ENCODE measurements at regions not wholly inside any gene's neighbourhood (a gene's known extent, or its start where the extent isn't known, plus 50 kb on each side); places are given as distances from the start of the nearest gene placed in this dataset.
A peak's percentile ranks its signal among the peaks of the same experiment; 100 is the strongest.
"Not testable (repeated sequence)": the region's sequence is repeated elsewhere in the genome, so short reads cannot be mapped to it uniquely, and the experiment has no call there.

GRCh38 chr21:14040386-14040785, 170.4 kb downstream of the LIPI start:
- ChIA-PET POLR2A (no interaction called here), CTCF (no interaction called here)
- no peak for TF ChIP-seq SIN3A (IDR thresholded peaks at IDR 0.05; ENCODE audit: borderline replicate concordance, insufficient read depth, low read depth, low read length)
- TF ChIP-seq REST (IDR thresholded peaks at IDR 0.05; ENCODE audit: insufficient read depth in 1 of 2, low read depth in 2 of 2, low read length in 1 of 2), result no peak
- TF ChIP-seq CTCF (IDR thresholded peaks at IDR 0.05), result no peak
- TF ChIP-seq POLR2AphosphoS5 (IDR thresholded peaks at IDR 0.05; ENCODE audit: low read depth, low read length), result no peak
- no peak for TF ChIP-seq TCF7L2 (IDR thresholded peaks at IDR 0.05; ENCODE audit: low read depth, low read length)
- ATAC-seq (no peak), DNase-seq (ENCODE audit: low read depth, low spot score) (no peak)
- H3K36me3 ChIP-seq (ENCODE audit: control insufficient read depth, insufficient read depth, low read length), result no peaks in the 10 kb centered on the region
- H3K4me1 ChIP-seq (ENCODE audit: control insufficient read depth, insufficient read depth, low read length), result no peaks in the 10 kb centered on the region
- no peaks in the 10 kb centered on the region for H3K9me3 ChIP-seq (ENCODE audit: control insufficient read depth, insufficient read depth, low read depth, low read length)
- no TSS peak for BruUV-seq (replicated peaks)
- no peak overlapping the region for H3K27ac ChIP-seq (ENCODE audit: low read length)
- in situ Hi-C loops (cut with HindIII; ENCODE audit: low pct_unique_long_range_greater_than_20kb, low sequenced_read_pairs) (no loop called here), intact Hi-C loops (cut with micrococcal nuclease; ENCODE audit: unreplicated experiment) (no loop called here)
- no peaks in the 10 kb centered on the region for H3K27me3 ChIP-seq (ENCODE audit: control insufficient read depth, insufficient read depth, low read length)
- H3K4me3 ChIP-seq (ENCODE audit: low read depth in 2 of 2, low read length in 2 of 2), result no peak overlapping the region

GRCh38 chr21:14028619-14029018, 182.1 kb downstream of the LIPI start:
- in situ Hi-C loops (cut with HindIII; ENCODE audit: low pct_unique_long_range_greater_than_20kb, low sequenced_read_pairs); intact Hi-C loops (cut with micrococcal nuclease; ENCODE audit: unreplicated experiment); CTCF ChIA-PET; H3K27ac ChIP-seq (ENCODE audit: low read length); H3K4me3 ChIP-seq (ENCODE audit: low read depth in 2 of 2, low read length in 2 of 2); H3K4me1 ChIP-seq (ENCODE audit: control insufficient read depth, insufficient read depth, low read length); POLR2A ChIA-PET; H3K36me3 ChIP-seq (ENCODE audit: control insufficient read depth, insufficient read depth, low read length); ATAC-seq; H3K27me3 ChIP-seq (ENCODE audit: control insufficient read depth, insufficient read depth, low read length); DNase-seq (ENCODE audit: low read depth, low spot score); H3K9me3 ChIP-seq (ENCODE audit: control insufficient read depth, insufficient read depth, low read depth, low read length): not testable (repeated sequence)
- BruUV-seq (replicated peaks), result TSS peak; percentile 73

GRCh38 chr21:14027235-14027869, 183.4 kb downstream of the LIPI start:
- Histone ChIP-seq H3K4me3 (ENCODE audit: low read depth in 2 of 2, low read length in 2 of 2) (peak overlapping the region; percentile 51 to 63), H3K27ac (ENCODE audit: low read length) (peak overlapping the region; percentile 18; the same call in 1 of the 2 replicates)
- POLR2A ChIA-PET; H3K4me1 ChIP-seq (ENCODE audit: control insufficient read depth, insufficient read depth, low read length); H3K36me3 ChIP-seq (ENCODE audit: control insufficient read depth, insufficient read depth, low read length); H3K27me3 ChIP-seq (ENCODE audit: control insufficient read depth, insufficient read depth, low read length); intact Hi-C loops (cut with micrococcal nuclease; ENCODE audit: unreplicated experiment); in situ Hi-C loops (cut with HindIII; ENCODE audit: low pct_unique_long_range_greater_than_20kb, low sequenced_read_pairs); H3K9me3 ChIP-seq (ENCODE audit: control insufficient read depth, insufficient read depth, low read depth, low read length); CTCF ChIA-PET; BruUV-seq (replicated peaks): not testable (repeated sequence)
- ATAC-seq (peak; percentile 100), DNase-seq (ENCODE audit: low read depth, low spot score) (peak; percentile 45)

GRCh38 chr21:14020108-14020507, 190.6 kb downstream of the LIPI start:
- H3K4me1 ChIP-seq (ENCODE audit: control insufficient read depth, insufficient read depth, low read length); intact Hi-C loops (cut with micrococcal nuclease; ENCODE audit: unreplicated experiment); H3K9me3 ChIP-seq (ENCODE audit: control insufficient read depth, insufficient read depth, low read depth, low read length); CTCF ChIA-PET; DNase-seq (ENCODE audit: low read depth, low spot score); POLR2A ChIA-PET; H3K4me3 ChIP-seq (ENCODE audit: low read depth in 2 of 2, low read length in 2 of 2); H3K36me3 ChIP-seq (ENCODE audit: control insufficient read depth, insufficient read depth, low read length); H3K27me3 ChIP-seq (ENCODE audit: control insufficient read depth, insufficient read depth, low read length); BruUV-seq (replicated peaks); H3K27ac ChIP-seq (ENCODE audit: low read length); in situ Hi-C loops (cut with HindIII; ENCODE audit: low pct_unique_long_range_greater_than_20kb, low sequenced_read_pairs); ATAC-seq: not testable (repeated sequence)

- BruUV-seq (replicated peaks); POLR2A ChIA-PET; H3K36me3 ChIP-seq (ENCODE audit: control insufficient read depth, insufficient read depth, low read length); in situ Hi-C loops (cut with HindIII; ENCODE audit: low pct_unique_long_range_greater_than_20kb, low sequenced_read_pairs); H3K27me3 ChIP-seq (ENCODE audit: control insufficient read depth, insufficient read depth, low read length); DNase-seq (ENCODE audit: low read depth, low spot score); H3K4me1 ChIP-seq (ENCODE audit: control insufficient read depth, insufficient read depth, low read length); ATAC-seq; H3K27ac ChIP-seq (ENCODE audit: low read length); H3K9me3 ChIP-seq (ENCODE audit: control insufficient read depth, insufficient read depth, low read depth, low read length); CTCF ChIA-PET; intact Hi-C loops (cut with micrococcal nuclease; ENCODE audit: unreplicated experiment); H3K4me3 ChIP-seq (ENCODE audit: low read depth in 2 of 2, low read length in 2 of 2): not testable (repeated sequence)
These were observed 194.9 kb downstream of the LIPI start for GRCh38 chr21:14015841-14016240.

Data from Panc1 (cell line).